ENCODE measurements at regions not wholly inside any gene's neighbourhood (a gene's known extent, or its start where the extent isn't known, plus 50 kb on each side); places are given as distances from the start of the nearest gene placed in this dataset.

- TF ChIP-seq CTCF (IDR thresholded peaks at IDR 0.05) = no peak
- TF ChIP-seq POLR2A (IDR thresholded peaks at IDR 0.05) = no peak
These were observed 155.7 kb downstream of the IRS1 start for GRCh38 chr2:226643946-226644282.

Data from heart left ventricle (tissue), 13 donors.